ENCODE measurements at regions not wholly inside any gene's neighbourhood (a gene's known extent, or its start where the extent isn't known, plus 50 kb on each side); places are given as distances from the start of the nearest gene placed in this dataset.

- TF ChIP-seq CTCF (conservative IDR thresholded peaks at IDR 0.05) (no peak), EZH2 (IDR thresholded peaks at IDR 0.05; ENCODE audit: low read depth) (no peak)
Observed at GRCh38 chr1:38198621-38199020, 152.0 kb upstream of the POU3F1 start.

Data from PC-9 (cell line).